Neutrophil (primary cell): ENCODE measurements at regions not wholly inside any gene's neighbourhood (a gene's known extent, or its start where the extent isn't known, plus 50 kb on each side); places are given as distances from the start of the nearest gene placed in this dataset.

Experiments used
- H3K27ac ChIP-seq: fragments of 200-600 bp; sonication (generic); 2 replicates; pipeline ENCODE4 v1.5.1; 2016; ENCODE audit warnings: mild to moderate bottlenecking, moderate library complexity
- H3K27me3 ChIP-seq: fragments of 200-600 bp; sonication (generic); 2 replicates; pipeline ENCODE4 v1.6.0; 2016; ENCODE audit warnings: mild to moderate bottlenecking
- H3K36me3 ChIP-seq: fragments of 200-600 bp; sonication (generic); 2 replicates; pipeline ENCODE4 v1.5.1; 2017
- H3K4me1 ChIP-seq, 2 experiments: fragments of 200-600 bp in 1 of 2; sonication (generic) in 1 of 2; 1 replicate in 1 of 2; 2 replicates in 1 of 2; pipeline versions ENCODE4 v1.5.1 to v1.6.1; 2013 to 2016; ENCODE audit warnings: low read depth in 1 of 2, low read length in 1 of 2, mild to moderate bottlenecking in 1 of 2, moderate library complexity in 1 of 2; ENCODE audit not compliant: control insufficient read depth in 1 of 2, insufficient read depth in 1 of 2
- H3K4me3 ChIP-seq, 2 experiments: fragments of 200-600 bp in 1 of 2; sonication (generic) in 1 of 2; 1 replicate in 1 of 2; 2 replicates in 1 of 2; pipeline ENCODE4 v1.5.1; 2013 to 2016; ENCODE audit warnings: low read depth in 1 of 2, low read length in 1 of 2, mild to moderate bottlenecking in 1 of 2, moderate library complexity in 1 of 2
- H3K9me3 ChIP-seq: fragments of 200-600 bp; sonication (generic); 2 replicates; pipeline ENCODE4 v1.5.1; 2016
- CTCF ChIP-seq: fragments of 200-600 bp; sonication (generic); IDR thresholded peaks from 2 replicates; pipeline ENCODE4 v1.5.1; 2016; ENCODE audit warnings: antibody characterized with exemption

- Histone ChIP-seq H3K9me3 (no peaks in the 10 kb centered on the region), H3K4me3 (no peak overlapping the region), H3K27me3 (no peaks in the 10 kb centered on the region), H3K27ac (no peak overlapping the region), H3K4me1 (peaks cover 0 to 10% of the 10 kb centered on the region in 2 experiments), H3K36me3 (no peaks in the 10 kb centered on the region)
- no peak for TF ChIP-seq CTCF
Observed at GRCh38 chr3:66702126-66702525, 201.3 kb upstream of the LRIG1 start.

- Histone ChIP-seq H3K4me1 (peaks cover 0 to 10% of the 10 kb centered on the region in 2 experiments), H3K9me3 (no peaks in the 10 kb centered on the region), H3K27ac (no peak overlapping the region), H3K27me3 (no peaks in the 10 kb centered on the region), H3K36me3 (no peaks in the 10 kb centered on the region), H3K4me3 (no peak overlapping the region)
- TF ChIP-seq CTCF = no peak
Observed at GRCh38 chr3:66703501-66703900, 202.7 kb upstream of the LRIG1 start.

- Histone ChIP-seq H3K36me3 (no peaks in the 10 kb centered on the region), H3K27me3 (no peaks in the 10 kb centered on the region), H3K4me1 (peaks cover 0 to 10% of the 10 kb centered on the region in 2 experiments), H3K9me3 (no peaks in the 10 kb centered on the region), H3K27ac (no peak overlapping the region), H3K4me3 (no peak overlapping the region)
- TF ChIP-seq CTCF = no peak
Observed at GRCh38 chr3:66705076-66705475, 204.3 kb upstream of the LRIG1 start.

- H3K4me1 ChIP-seq = peaks cover 0 to 10% of the 10 kb centered on the region in 2 experiments
- no peaks in the 10 kb centered on the region for H3K27me3 ChIP-seq
- TF ChIP-seq CTCF = no peak
- no peak overlapping the region for H3K27ac ChIP-seq
- H3K4me3 ChIP-seq = no peak overlapping the region
- no peaks in the 10 kb centered on the region for H3K36me3 ChIP-seq
- no peaks in the 10 kb centered on the region for H3K9me3 ChIP-seq
Observed at GRCh38 chr3:66706890-66707289, 206.1 kb upstream of the LRIG1 start.

- TF ChIP-seq CTCF = no peak
- Histone ChIP-seq H3K4me3 (no peak overlapping the region), H3K4me1 (no peaks in the 10 kb centered on the region), H3K36me3 (no peaks in the 10 kb centered on the region), H3K27me3 (no peaks in the 10 kb centered on the region), H3K9me3 (no peaks in the 10 kb centered on the region), H3K27ac (no peak overlapping the region)
Observed at GRCh38 chr3:66709532-66709931, 208.7 kb upstream of the LRIG1 start.

- no peak for TF ChIP-seq CTCF
- H3K4me3 ChIP-seq = no peak overlapping the region
- H3K27me3 ChIP-seq = no peaks in the 10 kb centered on the region
- H3K27ac ChIP-seq = no peak overlapping the region
- no peaks in the 10 kb centered on the region for H3K4me1 ChIP-seq
- no peaks in the 10 kb centered on the region for H3K36me3 ChIP-seq
- no peaks in the 10 kb centered on the region for H3K9me3 ChIP-seq
Observed at GRCh38 chr3:66712210-66712609, 211.4 kb upstream of the LRIG1 start.
